Activated T-cell treated with anti-CD3 and anti-CD28 coated beads for 48 hours (primary cell): ENCODE measurements at regions not wholly inside any gene's neighbourhood (a gene's known extent, or its start where the extent isn't known, plus 50 kb on each side); places are given as distances from the start of the nearest gene placed in this dataset.

Source experiments
- DNase-seq: peaks from one replicate; pipeline ENCODE4 v3.0.0-alpha.2; 2020; ENCODE audit warnings: low read depth

DNA sequence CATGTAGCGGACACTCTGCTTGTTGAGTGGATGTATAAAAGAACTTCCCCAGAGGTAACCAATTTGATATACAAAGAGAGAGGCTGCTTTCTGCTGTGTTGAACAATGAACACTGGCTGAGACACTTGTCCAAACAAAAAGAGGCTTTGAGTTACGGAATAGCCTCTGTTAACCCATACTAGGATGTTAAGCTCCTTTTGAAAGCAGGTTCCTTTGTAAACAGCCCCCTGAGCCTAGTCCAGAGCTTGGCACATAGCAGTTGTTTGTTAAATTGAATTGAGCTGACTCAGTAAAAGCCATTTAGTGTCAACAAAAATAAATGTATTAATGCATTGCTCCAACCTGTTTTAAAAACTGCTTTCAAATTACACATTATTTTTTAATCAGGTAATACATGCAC is 200.1 kb downstream of the MZT1 start:
- no peak for DNase-seq

DNA sequence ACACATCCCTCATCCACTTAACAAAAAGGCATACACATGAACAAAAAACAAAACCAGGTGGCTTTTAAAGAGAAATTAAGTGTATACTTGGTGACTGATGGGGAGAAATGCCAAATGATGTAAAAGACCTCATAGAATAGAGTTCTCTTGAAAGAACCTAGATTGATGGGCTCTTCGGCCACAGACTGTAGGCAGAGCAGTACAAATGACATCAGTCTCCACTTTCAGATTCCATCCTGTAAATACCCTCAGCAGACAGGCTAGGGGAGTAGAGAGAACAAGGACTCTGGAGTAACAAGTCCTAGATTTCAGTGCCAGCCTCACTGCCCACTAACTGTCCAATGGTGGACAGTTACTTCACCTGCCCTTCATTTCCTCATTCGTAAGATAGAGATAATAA is 203.8 kb downstream of the MZT1 start:
- DNase-seq: no peak

DNA sequence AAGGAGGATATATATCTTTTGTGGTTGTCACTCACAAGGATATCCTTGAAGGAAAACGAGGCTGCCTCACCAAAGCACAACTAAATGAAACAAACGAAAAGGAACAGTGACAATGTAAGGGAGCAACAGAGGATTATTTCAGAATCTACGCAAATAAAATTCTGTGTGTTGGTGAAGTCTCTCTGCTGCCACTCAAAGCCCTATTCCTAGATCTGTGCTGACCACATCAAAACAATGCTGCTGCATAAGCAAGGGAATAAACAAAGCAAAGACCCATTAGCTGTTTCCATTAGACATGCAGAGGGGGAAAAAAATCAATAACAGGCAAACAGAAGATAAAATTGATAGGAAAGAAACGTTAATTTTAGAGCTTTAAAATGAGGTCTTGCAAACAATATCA is 204.4 kb downstream of the MZT1 start:
- DNase-seq: no peak

DNA sequence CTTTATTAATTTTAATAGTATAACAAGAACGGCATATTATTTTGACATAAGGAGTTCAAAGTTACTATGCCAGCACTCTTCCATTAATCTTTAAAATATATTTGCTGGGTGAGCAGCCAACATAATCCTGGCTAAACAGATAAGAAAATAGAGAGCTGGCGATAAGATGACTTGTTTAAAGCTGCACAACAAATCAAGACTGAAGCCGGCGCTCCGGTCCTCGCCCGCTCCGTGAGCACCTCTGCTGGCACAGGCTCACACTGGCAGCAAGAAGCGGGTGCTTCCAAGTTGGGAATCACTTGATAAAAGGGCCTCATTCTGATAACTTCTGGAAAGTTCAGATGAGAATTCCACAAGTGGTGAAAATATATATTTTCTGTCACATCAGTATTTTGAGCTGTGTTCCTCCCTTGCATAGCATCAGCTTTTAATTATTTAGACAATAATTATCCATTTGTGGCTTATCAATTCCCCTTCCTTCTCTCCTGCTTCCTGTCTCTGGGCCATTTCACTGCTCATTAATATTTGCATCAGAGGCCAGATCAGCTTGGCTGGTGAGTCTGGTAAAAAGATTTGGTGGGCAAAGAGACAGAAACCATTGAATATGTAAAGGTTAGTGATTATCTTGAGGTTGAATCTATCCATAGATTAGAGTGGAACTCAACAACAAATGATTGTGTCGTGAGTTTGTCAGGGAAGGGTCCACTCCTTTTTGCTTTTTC is 205.3 kb downstream of the MZT1 start:
- no peak for DNase-seq

DNA sequence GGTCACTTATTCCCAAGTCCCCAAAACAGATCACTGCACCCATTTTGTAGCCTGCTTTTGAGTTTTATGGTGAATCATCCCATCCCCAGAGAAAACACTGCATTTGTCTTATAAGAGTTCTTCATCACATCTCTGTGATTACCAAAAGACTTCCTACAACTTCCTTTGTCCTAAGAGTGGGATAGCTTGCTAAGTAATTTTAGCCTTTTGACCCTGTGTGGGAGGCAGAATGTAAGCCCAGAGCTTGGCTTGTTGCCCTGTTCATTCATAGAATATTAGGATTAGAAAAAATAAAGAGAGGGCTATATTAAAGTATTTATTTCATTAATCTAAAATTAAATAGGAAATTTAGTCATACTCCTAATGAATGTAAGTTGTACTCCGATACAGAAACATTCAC is 213.3 kb downstream of the MZT1 start:
- no peak for DNase-seq

DNA sequence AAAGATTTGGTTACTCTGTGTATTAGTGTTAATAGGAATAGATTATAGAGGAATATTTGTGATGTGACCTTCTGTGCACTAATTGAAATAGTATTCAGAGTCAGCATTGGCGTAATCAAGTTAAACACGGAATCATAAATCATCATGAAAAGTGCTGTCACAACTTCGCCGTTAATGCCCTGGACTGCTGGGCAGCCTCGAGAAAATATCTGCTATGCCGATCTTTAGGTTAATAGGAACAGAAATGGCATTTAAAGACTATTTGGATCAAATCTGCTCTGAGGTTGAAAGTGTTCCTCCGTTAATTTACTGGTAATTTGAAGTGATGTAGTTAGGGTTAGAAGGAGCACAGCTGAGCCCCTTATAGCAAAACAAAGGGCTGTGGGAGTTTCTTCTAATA is 219.0 kb downstream of the MZT1 start:
- no peak for DNase-seq

DNA sequence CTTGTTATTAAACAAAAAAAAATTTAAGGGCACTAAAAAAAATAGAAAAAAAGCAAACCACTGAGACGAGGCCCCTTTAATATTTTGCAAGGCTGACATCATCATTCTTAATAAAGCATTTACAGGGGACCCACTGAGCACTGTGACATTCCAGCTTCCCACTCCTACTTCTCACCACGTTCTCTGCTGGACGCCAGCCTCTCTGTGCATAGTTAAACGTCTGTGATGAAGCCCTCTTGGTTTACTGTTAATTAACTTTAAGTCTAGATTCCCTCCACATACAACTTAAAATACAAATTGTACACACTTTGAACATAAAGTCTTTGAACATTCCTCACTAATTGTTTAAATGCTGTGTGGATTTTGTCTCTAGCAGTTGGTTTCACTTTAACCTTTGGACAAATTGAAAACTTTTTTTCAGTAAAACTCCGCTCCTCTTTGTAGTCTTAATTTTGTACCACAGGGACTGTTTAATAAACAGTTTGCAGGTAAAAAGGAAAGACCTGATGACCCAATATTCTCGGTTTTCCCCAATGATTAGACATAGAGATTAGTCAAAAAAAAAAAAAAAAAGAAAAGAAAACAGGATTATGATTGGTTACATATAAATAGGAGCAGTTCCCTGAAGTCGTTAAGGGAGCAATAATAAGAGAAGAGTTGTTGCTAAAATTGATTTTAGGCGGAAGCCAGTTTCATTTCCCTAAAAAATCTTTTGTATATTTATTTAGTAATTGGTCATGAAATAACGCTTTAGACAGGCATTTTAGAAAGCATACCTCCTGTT is 219.8 kb downstream of the MZT1 start:
- no peak for DNase-seq

DNA sequence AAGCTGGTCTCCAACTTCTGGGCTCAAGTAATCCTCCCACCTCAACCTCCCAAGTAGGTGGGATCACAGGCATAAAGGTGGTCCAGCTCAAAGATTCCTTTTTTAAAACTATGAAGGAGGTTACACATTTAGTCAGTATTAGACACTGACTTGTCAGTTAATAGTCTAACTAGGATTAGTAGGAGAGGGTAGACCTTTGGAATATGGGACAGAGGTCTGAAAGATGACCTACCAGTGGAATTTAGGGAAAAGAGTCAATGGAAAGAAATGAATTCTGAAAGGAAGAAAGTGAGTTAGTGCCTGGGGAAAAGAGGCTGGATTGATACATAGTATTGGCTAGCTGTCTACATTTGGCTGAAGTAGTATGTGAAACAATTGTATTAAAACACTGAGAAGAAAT is 220.7 kb downstream of the MZT1 start:
- no peak for DNase-seq

DNA sequence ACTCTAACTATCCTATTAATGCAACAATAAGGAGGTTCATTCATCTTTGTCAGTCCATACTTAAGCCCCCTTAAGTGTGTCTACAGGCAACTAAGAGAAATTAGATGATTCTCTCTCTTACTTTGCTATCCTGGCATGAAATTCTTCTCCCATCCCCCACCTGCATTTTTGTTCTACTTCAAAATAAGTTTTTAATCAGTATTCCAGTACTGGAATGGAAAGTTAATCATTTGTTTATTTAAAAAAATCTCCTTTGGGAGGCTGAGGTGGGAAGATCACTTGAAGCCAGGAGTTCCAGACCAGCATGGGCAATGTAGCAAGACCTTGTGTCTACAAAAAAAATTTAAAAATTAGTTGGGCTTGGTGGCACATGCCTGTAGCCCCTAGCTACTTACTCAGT is 222.1 kb downstream of the MZT1 start:
- no peak for DNase-seq

DNA sequence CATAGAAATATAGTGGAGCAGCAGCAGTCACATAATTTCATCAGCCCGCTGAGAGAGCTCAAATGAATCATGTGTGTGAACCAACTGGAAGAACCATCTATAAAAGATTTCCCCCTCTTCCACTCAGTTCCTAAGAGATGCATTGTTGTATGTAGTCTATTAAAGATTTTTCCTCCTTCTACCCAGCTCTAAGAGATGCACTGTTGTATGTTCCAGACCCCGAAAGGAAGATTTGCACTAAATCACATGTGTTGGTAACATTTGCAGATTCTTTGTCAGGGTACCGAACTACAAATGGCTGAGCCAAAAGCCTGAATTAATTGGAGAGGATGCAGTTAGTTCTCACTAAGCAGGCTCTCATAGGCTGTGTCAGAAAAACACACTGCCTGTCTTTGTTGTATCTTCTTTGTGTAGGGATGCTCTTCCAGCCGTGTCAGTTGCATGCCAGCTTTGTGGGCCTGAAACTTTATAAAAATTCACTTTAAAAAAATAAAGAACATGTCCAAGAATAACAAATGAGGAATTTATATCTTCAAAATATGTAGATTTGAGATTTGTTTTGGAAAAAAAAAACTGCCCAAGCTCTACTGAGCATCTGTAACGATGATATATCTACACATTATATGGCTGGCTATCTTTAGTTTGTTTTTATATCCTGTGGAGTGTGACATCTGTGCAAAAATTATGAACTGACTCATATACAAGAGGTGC is 223.1 kb downstream of the MZT1 start:
- DNase-seq: no peak

DNA sequence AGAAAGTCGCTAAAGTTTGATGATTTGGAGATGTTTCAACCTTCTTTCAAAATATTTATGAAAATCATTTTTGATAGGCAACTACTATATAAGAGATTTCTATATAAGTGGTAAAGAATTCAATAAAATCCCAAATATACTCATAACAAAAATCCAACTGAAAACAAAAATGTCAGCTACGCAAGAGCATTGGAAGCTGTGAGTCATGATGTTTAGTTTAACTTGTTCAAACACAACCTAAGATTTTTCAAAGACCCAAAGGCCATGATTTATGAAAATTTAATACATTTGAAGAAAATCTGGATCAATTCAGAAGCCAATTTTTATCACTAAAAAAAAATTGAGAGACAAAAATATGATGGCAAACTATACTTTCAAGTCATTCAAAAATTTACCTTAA is 226.6 kb downstream of the MZT1 start:
- DNase-seq: no peak

DNA sequence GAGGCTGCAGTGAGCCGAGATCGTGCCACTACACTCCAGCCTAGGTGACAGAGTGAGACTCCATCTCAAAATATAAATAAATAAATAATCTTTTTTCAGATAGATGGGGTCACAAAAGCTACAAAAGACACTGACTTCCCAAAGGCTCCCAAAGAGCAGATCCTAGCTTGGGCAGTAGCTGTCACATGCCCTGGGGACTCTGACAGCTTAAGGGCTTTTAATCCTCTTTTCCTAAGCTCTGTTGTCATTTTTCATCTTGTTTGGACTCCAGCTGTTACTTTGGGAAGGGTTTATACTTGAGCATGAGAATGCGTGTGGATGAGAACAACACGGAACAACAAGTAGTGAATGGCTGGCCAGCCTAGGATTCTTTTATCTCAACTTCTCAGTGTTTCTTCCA is 231.7 kb downstream of the MZT1 start:
- no peak for DNase-seq

DNA sequence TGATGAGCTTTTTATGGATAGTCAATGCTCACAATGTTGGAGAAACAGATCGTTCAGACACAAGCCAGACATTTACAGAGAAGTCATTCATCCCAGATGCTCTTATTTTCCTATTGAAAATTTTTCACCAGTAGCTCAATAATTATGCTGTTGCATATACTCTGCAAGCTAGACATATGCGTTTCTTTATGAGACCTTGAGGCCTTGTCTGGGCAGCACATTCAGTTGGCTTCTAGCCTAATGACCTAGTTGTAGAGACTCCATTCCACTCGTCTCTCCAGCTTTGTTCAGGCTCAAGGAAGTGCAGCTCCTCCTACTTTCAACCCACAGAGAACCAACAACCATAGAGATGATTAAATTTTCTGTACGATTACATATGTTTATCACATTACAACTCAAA is 237.7 kb downstream of the MZT1 start:
- DNase-seq: no peak

DNA sequence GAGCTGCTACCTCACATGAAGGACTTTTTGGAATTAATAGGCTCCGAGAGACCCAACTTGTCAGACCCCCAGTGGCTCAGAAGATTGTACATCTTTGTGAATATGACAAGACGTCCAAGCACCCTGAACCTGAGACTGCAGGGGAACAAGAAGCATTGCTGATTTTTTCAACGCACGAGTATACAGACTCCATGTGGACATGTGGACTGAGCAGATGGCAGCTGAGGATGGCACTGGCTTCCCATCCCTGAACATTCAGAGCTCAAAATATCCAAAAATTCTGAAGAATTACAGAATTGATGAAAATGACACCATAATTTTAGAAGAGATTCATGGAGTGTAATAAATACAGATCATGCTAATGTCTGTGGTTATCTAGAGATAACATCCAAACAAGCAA is 254.1 kb downstream of the MZT1 start:
- DNase-seq: no peak

DNA sequence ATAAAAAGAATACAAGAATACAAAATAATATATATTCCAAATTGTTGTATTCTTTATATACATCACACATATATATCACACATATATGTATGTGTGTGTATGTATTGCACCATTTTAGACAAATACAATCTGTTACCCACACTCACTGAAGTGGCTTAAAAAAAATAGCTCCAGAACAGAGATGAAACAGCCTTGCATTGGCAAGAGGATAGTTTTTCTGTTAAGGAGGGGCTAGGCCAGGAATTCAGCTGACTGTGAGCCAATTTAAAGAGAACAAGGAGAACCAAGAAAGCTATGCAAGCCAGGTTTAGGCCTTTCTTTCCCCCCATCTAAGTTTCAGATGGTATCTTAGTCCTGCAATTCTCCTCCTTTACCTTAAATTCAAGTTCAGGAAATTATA is 257.5 kb downstream of the MZT1 start:
- no peak for DNase-seq

DNA sequence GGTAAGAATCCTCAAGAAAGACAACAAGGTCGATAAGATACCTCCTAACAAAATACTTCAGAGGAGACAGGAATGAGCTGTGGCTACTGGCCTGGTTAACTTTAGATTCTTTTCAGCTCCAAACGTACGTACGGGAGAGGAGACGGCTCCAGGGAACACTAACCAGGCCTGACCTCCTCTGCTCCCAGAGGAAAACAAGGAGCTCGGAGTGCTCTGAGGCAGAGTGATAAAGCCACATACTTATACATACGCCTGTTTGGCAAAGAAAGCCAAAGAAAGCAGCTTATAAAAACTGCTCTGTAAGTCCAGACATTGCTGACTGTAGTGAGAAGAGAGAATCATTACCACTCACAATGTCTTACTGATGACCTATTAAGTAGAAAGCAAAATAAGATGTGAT is 263.9 kb downstream of the MZT1 start:
- no peak for DNase-seq

DNA sequence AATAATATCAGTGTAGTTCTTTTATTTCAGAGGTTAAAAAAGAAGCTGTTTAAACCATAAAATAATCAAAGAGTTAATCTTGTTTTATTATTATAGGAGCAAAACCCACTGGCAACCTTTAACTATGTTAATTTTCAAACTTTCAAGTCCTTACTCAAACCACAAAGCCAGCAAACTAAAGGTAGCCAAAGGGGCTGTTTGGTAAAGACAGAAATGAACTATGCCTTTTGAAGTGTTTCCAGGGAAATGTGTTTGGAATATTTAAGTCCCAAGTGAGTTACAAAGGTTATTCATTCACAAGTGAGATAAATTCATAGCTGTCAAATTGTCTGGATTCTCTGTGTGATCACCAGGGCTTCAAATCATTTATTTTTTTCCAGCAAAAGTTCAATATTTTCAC is 264.7 kb downstream of the MZT1 start:
- DNase-seq: no peak

DNA sequence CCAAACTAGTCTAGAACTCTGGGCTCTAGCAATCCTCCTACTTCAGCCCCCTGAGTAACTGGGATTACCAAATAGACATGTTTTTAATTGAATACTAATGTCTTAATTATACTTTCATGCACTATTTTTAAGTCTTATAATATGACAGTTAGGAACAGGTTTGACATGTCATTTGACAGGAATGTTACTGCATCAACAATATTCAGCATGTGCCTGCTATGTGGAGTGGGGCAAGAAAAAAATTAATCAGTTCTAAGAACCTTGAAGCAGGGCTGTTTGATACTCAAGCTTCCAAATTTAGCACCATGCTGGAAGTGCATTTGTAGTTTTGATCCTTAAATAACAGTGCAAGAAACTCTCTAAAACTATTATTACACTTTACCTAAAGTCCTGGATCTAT is 265.3 kb downstream of the MZT1 start:
- DNase-seq: no peak

DNA sequence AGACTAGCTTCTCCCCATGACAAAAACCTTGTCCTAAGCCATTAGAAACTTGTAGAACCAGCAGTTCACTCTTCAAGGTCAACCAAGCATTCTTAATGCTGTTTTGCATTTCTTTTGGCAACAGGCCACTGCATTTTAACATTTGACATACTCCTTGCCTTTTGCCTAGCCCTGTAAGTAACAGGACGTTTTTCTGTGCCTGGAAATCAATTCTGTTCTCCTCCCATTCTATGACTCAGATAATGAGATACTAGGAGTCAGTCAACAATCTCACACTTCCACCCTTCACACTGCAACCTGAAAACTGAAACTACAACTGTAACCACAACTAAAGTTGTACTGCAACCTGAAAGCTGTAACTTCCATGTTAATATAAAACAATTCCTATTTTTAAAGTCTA is 268.7 kb downstream of the MZT1 start:
- DNase-seq: no peak

DNA sequence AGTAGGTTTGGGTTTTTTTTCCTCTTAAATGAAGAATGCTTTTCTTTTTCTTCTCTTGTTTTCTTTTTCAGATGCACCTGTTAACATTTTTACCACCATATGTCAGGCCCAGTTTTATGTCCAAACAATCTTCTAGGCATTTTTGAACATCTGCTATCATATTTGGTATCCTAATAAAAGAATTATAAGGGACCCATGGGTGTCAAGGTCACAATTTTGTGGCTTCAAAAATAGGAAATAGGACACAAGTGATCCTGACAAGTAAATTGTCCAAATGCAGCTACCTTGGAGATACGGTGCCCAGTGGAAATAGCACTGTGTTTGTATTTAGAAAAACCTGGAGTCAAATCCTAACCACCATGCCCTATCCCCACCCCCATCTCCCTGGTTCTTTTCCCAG is 270.3 kb downstream of the MZT1 start:
- no peak for DNase-seq

DNA sequence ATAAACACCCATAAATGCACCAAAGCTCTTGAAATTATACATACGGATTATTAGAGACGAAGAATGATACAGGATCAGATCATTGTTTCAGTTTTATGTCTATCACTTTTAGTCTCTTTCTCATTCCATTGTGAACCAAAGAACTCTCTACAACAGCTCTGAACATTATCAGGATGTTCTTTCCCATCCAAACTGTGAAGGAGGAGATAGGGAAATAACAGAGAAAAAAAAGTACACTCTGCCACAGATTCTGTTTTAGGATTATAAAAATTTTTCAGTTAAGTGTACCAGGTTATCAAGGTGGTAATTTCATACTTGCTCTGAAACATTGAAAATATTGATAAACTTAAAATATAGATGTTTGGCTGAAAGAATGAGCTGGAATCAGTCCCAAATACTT is 270.9 kb downstream of the MZT1 start:
- no peak for DNase-seq

DNA sequence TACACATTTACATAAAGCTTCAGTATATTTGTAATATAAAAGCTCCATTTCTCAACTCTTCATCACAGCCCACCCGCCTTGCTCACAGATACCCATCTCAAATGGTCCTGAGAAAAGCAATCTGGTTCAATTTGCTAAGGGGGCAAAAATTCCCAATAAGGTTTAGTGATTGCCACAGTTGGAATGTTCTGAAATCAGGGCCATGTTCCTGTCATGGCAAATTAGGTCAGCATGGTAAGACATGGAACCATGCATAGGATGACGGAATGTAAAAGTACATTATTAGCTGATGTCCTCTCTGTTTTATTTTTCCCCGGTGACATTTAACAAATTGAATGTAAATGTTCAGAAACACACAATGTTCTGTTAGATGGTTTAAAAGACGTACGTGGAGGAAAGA is 274.3 kb downstream of the MZT1 start:
- DNase-seq: no peak

DNA sequence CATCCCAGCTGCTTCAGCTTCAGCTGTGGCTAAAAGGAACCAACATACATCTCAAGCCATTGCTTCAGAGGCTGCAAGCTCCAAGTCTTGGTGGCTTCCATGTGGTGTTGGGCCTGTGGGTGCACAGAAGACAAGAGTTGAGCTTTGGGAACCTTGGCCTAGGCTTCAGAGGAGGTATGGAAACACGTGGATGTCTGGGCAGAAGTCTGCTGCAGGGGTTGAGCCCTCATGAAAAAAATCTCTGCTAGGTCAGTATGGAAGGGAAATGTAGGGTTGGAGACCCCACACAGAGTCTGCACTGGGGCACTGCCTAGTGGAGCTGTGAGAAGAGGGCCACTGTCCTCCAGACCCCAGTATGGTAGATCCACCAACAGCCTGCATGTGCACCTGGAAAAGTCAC is 279.3 kb downstream of the MZT1 start:
- DNase-seq: no peak
